ENCODE measurements at regions not wholly inside any gene's neighbourhood (a gene's known extent, or its start where the extent isn't known, plus 50 kb on each side); places are given as distances from the start of the nearest gene placed in this dataset.

DNA sequence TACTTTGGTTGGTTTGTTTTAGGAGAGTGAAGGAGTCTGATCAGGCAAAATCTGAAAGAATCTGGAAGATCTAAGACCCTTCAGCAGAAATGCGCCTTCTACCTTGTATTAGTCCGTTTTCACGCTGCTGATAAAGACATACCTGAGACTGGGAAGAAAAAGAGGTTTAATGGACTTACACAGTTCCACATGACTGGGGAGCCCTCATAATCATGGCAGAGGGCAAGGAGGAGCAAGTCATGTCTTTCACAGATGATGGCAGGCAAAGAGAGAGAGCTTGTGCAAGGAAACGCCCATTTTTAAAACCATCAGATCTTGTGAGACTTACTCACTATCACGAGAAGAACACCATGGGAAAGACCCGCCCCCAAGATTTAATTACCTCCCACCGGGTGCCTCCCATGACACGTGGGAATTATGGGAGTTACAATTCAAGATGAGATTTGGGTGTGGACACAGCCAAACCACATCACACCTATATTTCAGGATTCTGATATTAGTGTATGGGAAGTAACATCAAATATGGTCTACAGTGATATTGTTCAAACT is 99.3 kb downstream of the GLUL start:
- H3K4me1 Mint-ChIP-seq: peaks cover 13% of the 10 kb centered on the region
- H3K36me3 Mint-ChIP-seq (ENCODE audit: low read depth): no peaks in the 10 kb centered on the region
- no peak overlapping the region for H3K4me3 Mint-ChIP-seq
- peaks cover 4% of the 10 kb centered on the region for H3K27me3 Mint-ChIP-seq (ENCODE audit: low read depth)
- TF ChIP-seq, protein P1, sequence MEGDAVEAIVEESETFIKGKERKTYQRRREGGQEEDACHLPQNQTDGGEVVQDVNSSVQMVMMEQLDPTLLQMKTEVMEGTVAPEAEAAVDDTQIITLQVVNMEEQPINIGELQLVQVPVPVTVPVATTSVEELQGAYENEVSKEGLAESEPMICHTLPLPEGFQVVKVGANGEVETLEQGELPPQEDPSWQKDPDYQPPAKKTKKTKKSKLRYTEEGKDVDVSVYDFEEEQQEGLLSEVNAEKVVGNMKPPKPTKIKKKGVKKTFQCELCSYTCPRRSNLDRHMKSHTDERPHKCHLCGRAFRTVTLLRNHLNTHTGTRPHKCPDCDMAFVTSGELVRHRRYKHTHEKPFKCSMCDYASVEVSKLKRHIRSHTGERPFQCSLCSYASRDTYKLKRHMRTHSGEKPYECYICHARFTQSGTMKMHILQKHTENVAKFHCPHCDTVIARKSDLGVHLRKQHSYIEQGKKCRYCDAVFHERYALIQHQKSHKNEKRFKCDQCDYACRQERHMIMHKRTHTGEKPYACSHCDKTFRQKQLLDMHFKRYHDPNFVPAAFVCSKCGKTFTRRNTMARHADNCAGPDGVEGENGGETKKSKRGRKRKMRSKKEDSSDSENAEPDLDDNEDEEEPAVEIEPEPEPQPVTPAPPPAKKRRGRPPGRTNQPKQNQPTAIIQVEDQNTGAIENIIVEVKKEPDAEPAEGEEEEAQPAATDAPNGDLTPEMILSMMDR (IDR thresholded peaks at IDR 0.05; ENCODE audit: unreplicated experiment in 3 of 3): no peak
- H3K27ac Mint-ChIP-seq: peak overlapping the region in 1 of 3 experiments; percentile 0
- no peaks in the 10 kb centered on the region for H3K9me3 Mint-ChIP-seq

DNA sequence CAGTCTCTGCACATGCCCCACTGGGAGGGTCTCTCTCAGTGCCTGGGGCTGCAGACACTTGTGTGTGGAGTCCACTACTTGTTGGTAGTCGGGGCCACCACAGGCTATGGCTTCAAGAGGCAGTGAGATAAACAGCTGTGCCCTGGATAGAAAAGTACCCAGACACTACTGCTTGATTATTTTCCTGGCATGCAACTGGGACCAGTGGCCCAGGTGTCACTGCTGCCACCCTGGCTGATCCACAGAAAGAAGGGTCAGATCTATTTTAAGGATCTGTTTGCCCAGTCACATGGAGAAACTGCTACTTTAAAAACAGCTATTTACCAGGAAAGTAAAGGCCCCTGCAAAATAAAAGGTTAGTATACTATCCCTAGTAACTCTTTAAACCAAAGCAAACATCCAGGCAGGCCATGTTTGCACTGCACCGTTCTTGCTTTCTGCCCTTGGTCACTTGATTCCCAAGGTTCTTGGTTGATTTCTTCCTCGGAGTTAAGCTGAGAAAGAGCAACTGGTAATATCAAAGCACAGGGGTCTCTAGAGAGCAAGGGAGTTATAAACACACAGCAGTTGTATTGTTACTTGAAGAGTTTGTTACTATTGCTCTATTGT is 99.9 kb downstream of the GLUL start:
- TF ChIP-seq, protein P1 (IDR thresholded peaks at IDR 0.05; ENCODE audit: unreplicated experiment in 3 of 3): no peak
- no peaks in the 10 kb centered on the region for H3K36me3 Mint-ChIP-seq (ENCODE audit: low read depth)
- peaks cover 6% of the 10 kb centered on the region for H3K27me3 Mint-ChIP-seq (ENCODE audit: low read depth)
- H3K4me1 Mint-ChIP-seq: peaks cover 13% of the 10 kb centered on the region
- H3K9me3 Mint-ChIP-seq: no peaks in the 10 kb centered on the region
- H3K27ac Mint-ChIP-seq: peak overlapping the region in 1 of 3 experiments; percentile 0
- H3K4me3 Mint-ChIP-seq: no peak overlapping the region

DNA sequence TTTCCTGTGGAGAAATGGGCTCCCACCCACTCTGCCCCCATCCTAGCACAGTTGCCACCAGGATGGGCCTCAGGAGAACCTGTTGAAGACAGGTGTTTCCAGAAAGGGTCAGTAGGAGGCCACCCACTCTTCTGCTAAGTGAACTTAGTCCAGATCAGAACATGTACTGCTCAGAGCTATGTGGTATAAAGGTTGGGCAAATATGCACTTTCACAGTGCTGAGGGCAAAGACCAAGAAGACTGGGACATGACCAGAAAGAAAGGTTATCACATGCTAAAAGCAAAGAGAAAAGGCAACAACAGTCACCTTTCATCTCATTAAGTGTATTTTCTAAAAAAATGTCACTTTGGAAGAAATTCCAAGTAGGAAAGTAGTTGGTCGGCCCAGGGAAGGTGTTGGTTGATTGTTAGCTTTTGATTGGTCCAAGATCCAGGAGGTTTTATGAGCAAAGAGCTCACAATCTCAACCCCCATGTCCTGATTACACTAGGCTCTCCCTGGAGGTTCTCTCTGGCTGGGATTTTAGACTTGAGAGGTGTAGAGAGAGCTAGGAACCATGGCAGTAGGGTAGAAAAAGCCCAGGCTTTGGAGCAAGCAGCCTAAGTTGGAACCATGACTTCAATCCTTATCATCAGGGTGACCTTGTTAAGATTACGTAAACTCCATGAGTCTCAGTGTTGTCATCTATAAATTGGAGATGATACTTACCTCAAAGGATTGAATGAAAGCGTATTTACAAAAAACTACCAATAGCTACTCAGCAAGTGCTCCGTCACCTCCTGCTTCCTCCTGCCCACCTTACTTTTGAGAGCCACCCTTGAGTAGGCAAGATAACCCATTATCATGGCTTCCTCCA is 102.6 kb downstream of the GLUL start:
- H3K4me1 Mint-ChIP-seq: peaks cover 13% of the 10 kb centered on the region
- H3K4me3 Mint-ChIP-seq: no peak overlapping the region
- TF ChIP-seq, protein P1 (IDR thresholded peaks at IDR 0.05; ENCODE audit: unreplicated experiment in 3 of 3): no peak
- H3K36me3 Mint-ChIP-seq (ENCODE audit: low read depth): no peaks in the 10 kb centered on the region
- no peaks in the 10 kb centered on the region for H3K9me3 Mint-ChIP-seq
- no peak overlapping the region for H3K27ac Mint-ChIP-seq
- H3K27me3 Mint-ChIP-seq (ENCODE audit: low read depth): peaks cover 6% of the 10 kb centered on the region

DNA sequence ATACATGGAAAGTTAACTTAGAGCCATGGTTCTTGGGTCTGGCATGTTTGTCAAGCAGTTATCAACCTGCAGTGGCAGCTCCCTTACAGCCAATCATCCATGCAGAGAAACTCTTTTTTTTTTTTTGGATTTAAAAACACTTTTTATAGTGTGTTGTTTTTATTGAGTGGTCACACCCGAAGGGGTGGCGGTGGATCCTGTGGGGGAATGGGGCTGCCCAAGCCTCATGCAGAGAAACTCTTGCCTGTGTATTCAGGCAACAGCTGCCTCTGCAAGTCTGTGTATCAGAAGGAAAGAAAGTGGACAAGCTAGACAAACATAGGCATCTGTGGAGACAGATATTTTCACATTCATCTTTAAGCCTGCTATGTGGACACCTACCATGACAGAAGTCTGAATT is 104.8 kb downstream of the GLUL start:
- no peak overlapping the region for H3K4me3 Mint-ChIP-seq
- TF ChIP-seq, protein P1 (IDR thresholded peaks at IDR 0.05; ENCODE audit: unreplicated experiment in 3 of 3): no peak
- peaks cover 6% of the 10 kb centered on the region for H3K27me3 Mint-ChIP-seq (ENCODE audit: low read depth)
- H3K4me1 Mint-ChIP-seq: peaks cover 13% of the 10 kb centered on the region
- H3K9me3 Mint-ChIP-seq: no peaks in the 10 kb centered on the region
- H3K36me3 Mint-ChIP-seq (ENCODE audit: low read depth): no peaks in the 10 kb centered on the region
- no peak overlapping the region for H3K27ac Mint-ChIP-seq

DNA sequence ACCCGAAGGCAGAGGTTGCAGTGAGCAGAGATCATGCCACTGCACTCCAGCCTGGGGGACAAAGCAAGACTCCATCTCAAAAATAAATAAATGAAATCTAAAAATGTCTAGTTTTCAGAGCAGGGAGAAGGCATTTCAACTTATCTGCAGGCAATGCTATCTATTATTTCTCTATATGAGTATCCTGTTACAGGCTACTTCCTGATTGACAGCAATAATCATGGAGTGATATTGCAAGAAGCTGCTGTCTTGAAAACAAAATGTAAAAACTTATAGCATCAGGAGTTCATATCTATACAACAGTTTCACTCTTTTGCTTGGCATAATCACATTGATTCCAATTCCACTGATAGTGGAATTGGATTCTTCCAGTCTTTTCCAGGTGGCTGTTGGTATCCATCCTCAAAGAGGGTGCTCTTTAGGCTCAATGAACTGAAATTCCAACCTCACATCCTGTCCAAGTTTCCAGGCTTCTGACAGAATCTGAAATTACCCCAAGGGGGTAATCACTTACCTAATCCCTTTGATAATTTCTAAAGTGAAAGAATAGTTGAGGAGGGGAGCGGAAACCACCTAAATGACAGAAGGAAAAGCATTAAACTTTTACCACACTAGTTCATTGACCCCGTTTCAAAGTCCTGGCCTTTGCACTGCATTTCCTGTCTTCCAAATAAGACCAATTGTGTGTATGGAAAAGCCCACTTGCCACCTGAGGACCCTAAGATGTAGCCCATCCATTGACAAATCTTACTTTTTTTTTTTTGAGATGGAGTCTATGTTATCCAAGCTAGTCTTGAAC is 107.6 kb downstream of the GLUL start:
- H3K27me3 Mint-ChIP-seq (ENCODE audit: low read depth): peaks cover 9% of the 10 kb centered on the region
- TF ChIP-seq, protein P1 (IDR thresholded peaks at IDR 0.05; ENCODE audit: unreplicated experiment in 3 of 3): no peak
- no peaks in the 10 kb centered on the region for H3K4me1 Mint-ChIP-seq
- no peak overlapping the region for H3K4me3 Mint-ChIP-seq
- H3K9me3 Mint-ChIP-seq: no peaks in the 10 kb centered on the region
- H3K27ac Mint-ChIP-seq: no peak overlapping the region
- no peaks in the 10 kb centered on the region for H3K36me3 Mint-ChIP-seq (ENCODE audit: low read depth)
